AG04450 (cell line): ENCODE measurements at regions not wholly inside any gene's neighbourhood (a gene's known extent, or its start where the extent isn't known, plus 50 kb on each side); places are given as distances from the start of the nearest gene placed in this dataset.

Experiments used
- CTCF ChIA-PET: fragments of 300-600, 350-600 bp; formaldehyde crosslinking; extraction: SDS; loops from one replicate; lab custom pipeline; 2022; ENCODE audit warnings: antibody characterized with exemption, inconsistent platforms; lab: Charles Lee
- POLR2A ChIA-PET: fragments of 350-600 bp; formaldehyde crosslinking; extraction: SDS; loops from one replicate; lab custom pipeline; 2021; ENCODE audit warnings: antibody characterized with exemption, inconsistent platforms; lab: Yijun Ruan, JAX
- DNase-seq: peaks from one replicate; pipeline ENCODE4 v3.0.0-alpha.2; 2011; ENCODE audit warnings: low read depth, low spot score
- H3K27ac ChIP-seq: one replicate; pipeline ENCODE4 v1.5.1; 2012; ENCODE audit warnings: low read depth, low read length, control low read depth
- H3K27me3 ChIP-seq: one replicate; pipeline ENCODE4 v1.6.0; 2012; ENCODE audit warnings: low read length; ENCODE audit not compliant: control insufficient read depth, insufficient read depth
- H3K4me3 ChIP-seq: 2 replicates; pipeline ENCODE4 v1.5.1; 2011; ENCODE audit warnings: mild to moderate bottlenecking, low read depth, low read length, control low read depth
- H3K9me3 ChIP-seq: 2 replicates; pipeline ENCODE4 v1.5.1; 2012; ENCODE audit warnings: low read length; ENCODE audit not compliant: control insufficient read depth, insufficient read depth
- CTCF ChIP-seq: IDR thresholded peaks from 2 replicates; pipeline ENCODE4 v1.5.1; 2011; ENCODE audit warnings: low read depth, low read length, control low read depth, inconsistent platforms

GRCh38 chr20:47406849-47407682 lies 50.6 kb upstream of the ZMYND8 start:
- ChIA-PET POLR2A (interaction anchor here (0.7 kb wide), 1 partner anchor 680 kb away, joined by 3 read pairs; no protein-coding TSS in a partner anchor), CTCF (no interaction called here)
- Histone ChIP-seq H3K9me3 (no peaks in the 10 kb centered on the region), H3K27ac (no peak overlapping the region), H3K4me3 (no peak overlapping the region), H3K27me3 (no peaks in the 10 kb centered on the region)
- no peak for DNase-seq
- TF ChIP-seq CTCF: no peak

- no peak overlapping the region for H3K4me3 ChIP-seq
- POLR2A ChIA-PET: no interaction called here
- no peaks in the 10 kb centered on the region for H3K27me3 ChIP-seq
- no peak overlapping the region for H3K27ac ChIP-seq
- CTCF ChIA-PET: interaction anchor here (1.4 kb wide), 1 partner anchor 27 kb away, joined by 5 read pairs; no protein-coding TSS in a partner anchor
- TF ChIP-seq CTCF: no peak
- DNase-seq: no peak
- no peaks in the 10 kb centered on the region for H3K9me3 ChIP-seq
Observed at GRCh38 chr20:47411161-47411560, 54.7 kb upstream of the ZMYND8 start.

GRCh38 chr20:47412083-47412482 lies 55.6 kb upstream of the ZMYND8 start:
- no peak for TF ChIP-seq CTCF
- CTCF ChIA-PET: interaction anchor here (1.4 kb wide), 1 partner anchor 28 kb away, joined by 5 read pairs; no protein-coding TSS in a partner anchor
- no peak overlapping the region for H3K27ac ChIP-seq
- H3K27me3 ChIP-seq: no peaks in the 10 kb centered on the region
- DNase-seq: no peak
- no peak overlapping the region for H3K4me3 ChIP-seq
- no peaks in the 10 kb centered on the region for H3K9me3 ChIP-seq
- POLR2A ChIA-PET: no interaction called here

GRCh38 chr20:47413189-47413588 lies 56.7 kb upstream of the ZMYND8 start:
- ChIA-PET CTCF (interaction anchor here (0.9 kb wide), 1 partner anchor 29 kb away, joined by 3 read pairs; no protein-coding TSS in a partner anchor), POLR2A (interaction anchor here (0.6 kb wide), 1 partner anchor 76 kb away, joined by 3 read pairs; no protein-coding TSS in a partner anchor)
- TF ChIP-seq CTCF: no peak
- Histone ChIP-seq H3K27ac (no peak overlapping the region), H3K27me3 (no peaks in the 10 kb centered on the region), H3K4me3 (no peak overlapping the region), H3K9me3 (no peaks in the 10 kb centered on the region)
- DNase-seq: no peak
